NCI-H1105 treated with DMSO at 0.1 percent for 48 hours (cell line): ENCODE measurements at regions not wholly inside any gene's neighbourhood (a gene's known extent, or its start where the extent isn't known, plus 50 kb on each side); places are given as distances from the start of the nearest gene placed in this dataset.
"Not testable (repeated sequence)": the region's sequence is repeated elsewhere in the genome, so short reads cannot be mapped to it uniquely, and the experiment has no call there.

Experiments
- DNase-seq: peaks from one replicate; lab custom pipeline; 2025; lab: John Stamatoyannopoulos, UW

DNA sequence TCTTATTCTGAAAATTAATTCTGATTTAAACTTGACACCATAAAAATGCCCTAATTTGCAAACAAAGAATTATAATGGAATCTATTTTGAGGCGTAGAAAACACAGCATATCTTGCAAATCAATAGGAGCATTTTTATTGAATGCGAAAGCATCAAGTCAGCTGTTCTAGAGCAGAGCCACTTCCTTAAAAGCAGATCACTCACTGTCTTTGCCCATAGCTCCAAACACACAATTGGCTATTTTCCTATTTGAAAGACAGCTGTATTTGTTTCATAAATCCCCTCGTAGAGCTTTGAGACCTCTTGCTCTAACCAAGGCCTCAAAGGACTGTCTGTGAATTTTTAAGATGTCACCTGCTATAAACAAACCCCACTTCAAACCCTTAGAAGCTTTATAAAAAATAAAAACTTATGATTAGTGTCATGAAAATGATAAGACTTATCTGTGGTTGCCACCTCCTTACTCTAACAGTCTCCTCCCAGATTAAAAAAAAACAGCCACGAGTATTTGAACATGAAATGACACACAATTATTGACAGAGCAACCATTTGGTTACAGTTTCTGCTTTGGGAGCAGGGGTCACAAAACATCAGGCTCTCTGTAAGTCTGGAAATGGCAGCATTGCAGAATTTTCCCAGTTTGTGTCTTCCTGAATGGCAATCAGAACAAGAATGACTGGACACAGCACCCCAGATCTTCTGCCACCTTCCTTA lies 75.6 kb upstream of the RASEF start:
- DNase-seq = no peak

DNA sequence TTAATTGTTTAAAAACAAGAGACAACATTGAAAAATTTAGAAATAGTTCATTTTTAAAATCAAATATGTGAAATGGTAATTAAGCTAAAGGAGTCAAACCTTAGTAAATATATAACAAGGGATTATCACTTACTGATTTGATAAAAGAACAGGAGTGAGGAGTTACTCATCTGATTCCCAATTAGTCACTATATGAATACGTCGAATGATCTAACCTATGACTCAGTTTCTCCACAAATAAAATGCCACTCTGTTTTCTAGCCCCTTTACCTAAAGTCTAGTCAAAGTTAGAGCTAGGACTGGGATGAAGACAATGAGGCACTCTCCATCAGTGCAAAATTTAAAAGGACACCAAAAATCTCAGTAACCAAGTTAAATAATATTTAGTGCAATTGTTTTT lies 70.4 kb upstream of the RASEF start:
- no peak for DNase-seq

DNA sequence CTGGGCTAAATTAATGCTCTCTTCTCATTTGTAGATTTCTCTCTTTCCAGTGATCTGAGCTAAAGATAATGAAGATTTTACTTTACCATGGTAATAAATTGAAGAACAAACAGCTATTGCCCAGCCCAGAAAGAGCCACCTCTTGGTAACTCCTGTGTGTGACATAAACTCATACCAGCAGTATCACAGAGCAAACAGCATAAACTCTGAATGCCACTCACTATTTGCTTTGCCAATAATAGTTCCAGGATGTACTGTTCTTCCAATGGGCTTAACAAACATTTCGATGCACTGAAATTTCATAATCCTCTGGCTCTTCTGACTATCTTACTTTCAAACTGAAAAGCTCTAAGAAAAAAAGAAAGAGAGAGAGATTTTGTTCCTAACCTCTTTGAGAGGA lies 69.8 kb upstream of the RASEF start:
- no peak for DNase-seq

DNA sequence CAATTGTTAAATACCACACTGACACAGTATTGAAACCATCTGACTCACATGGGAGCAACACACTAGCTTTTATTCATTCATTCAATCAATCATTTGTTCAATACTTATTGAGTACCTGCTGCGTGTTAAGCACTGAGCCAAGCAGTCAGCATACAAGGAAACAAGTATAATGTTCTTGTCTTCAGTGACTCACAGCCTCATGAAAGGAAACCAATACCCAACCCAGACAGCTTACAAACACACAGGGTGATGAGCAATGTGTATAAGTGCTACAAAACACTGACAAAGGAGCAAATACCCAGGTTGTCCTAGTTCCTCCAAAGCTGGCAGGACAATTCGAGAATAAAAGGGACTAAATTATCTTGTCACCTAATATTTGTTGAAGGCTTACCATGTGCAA lies 67.6 kb upstream of the RASEF start:
- no peak for DNase-seq

DNA sequence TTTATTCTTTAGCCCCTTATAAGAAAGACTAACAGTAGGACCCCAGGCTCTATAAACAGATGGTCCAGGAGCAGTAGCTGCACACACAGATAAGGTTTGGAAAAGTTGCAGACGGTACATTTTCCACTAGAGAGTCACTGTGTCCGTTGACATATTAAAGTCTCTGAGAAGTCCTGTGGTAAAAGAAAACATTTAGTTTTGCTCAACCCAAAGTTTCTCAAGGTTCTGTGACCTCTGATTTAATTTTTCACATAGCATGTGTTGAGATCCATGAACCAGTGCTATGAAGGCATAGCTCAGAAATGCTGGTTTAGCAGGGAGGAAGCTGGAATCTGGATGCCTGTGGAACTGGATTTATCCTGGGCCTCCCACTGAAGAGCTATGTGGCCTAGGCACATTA lies 62.7 kb upstream of the RASEF start:
- no peak for DNase-seq

- no peak for DNase-seq
Measured at GRCh38 chr9:83119873-83120272, 56.9 kb upstream of the RASEF start.

DNA sequence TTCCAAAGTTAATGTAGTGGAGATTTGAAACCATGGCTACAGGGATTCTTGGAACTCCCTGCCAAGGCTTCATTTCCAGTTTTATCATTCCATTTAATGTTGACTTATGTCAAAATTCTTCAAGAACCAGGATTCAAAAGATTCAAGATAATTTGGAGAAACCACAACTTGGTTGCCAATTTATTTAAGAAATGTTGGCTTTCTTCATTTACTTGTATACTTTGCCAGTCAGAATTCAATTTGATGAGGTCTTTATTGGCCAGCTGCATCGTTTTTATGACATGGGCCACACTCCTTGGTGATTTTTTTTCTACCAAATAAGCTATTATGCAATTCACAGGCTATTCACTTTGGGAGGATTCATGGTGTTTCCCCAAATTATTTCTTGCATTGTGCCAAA lies 53.1 kb upstream of the RASEF start:
- DNase-seq = no peak

DNA sequence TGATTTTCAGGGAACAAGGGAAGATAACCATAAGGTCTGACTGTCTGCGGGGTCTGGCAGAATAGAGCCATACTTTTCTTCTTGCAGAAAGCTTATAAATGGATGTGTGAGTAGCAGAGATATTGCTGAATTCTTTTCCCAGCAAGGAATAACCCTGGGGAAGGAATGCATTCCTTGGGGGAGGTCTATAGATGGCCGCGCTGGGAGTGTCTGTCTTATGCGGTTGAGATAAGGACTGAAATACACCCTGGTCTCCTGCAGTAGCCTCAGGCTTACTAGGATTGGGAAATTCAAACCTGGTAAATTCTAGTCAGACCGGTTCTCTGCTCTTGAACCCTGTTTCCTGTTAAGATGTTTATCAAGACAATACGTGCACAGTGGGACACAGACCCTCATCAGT lies 50.5 kb upstream of the RASEF start:
- DNase-seq = not testable (repeated sequence)
